ENCODE measurements at regions not wholly inside any gene's neighbourhood (a gene's known extent, or its start where the extent isn't known, plus 50 kb on each side); places are given as distances from the start of the nearest gene placed in this dataset.
A peak's percentile ranks its signal among the peaks of the same experiment; 100 is the strongest.

DNA sequence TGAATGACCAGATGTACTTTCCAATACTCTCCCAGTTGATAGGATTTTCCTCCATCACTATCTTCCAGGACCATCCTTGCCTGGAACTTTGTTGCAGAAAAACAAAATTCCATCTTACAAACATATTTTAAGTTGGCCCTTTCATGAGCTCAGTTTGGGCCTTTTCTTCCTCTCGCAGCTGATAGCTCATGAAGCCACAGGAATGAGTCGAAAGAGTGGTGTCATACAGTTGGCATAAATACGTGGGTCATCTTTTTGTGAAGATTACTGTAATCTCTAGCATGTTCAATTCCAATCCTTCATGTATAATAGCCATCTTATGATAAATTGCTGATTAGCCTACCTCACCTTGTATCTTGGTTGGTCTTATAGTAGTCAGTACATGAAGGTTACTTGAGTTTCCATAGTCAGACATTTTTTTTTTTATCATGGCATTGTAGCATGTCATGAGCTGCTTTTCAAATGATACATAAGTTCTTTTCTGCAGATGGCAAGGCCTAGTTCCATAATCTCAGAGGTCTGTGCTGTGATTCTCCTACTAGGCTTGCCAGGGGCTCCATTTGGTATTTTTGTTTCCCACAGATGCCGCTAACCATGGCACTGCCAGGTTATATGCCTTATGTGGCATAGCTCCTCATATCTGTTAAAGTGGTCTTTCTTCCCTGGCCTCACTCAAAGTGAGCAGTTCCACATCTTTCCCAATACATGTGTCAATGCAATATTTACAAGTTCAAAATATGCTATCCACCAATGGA lies 380.6 kb upstream of the DCN start:
- no peak for DNase-seq

GRCh38 chr12:91562476-91562875 lies 379.9 kb upstream of the DCN start:
- DNase-seq: no peak

- DNase-seq: no peak
Measured at GRCh38 chr12:91561958-91562325, 379.3 kb upstream of the DCN start.

DNA sequence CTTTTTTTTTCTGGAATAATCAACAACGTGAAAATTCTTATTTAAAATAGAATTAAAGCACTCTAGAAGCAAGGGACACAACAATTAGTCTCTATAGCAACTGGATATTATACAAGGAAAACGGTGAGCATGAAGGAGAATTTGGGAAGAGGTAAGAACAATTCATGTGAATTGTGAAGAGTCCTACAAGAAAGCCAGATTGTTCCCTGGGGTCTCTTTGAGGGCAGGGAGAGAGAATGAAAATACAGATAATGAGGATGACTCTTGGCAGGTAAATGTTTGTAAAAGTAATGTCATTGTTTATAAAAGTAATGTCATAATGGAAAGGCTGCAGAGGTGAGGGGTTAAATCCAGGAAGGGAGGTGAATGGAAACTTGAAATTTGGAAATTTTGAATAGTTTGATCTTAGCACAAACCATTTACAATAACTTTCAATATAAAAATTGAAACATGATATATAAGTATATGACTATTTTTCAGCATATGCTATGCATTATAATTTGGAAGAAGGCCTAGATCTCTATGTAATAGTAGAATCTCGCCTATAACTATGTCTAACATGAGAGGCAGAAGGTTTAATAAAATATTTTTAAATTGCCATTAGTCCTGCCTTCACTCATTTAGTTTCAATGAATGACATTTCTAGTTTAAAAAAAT lies 378.8 kb upstream of the DCN start:
- DNase-seq: no peak

DNA sequence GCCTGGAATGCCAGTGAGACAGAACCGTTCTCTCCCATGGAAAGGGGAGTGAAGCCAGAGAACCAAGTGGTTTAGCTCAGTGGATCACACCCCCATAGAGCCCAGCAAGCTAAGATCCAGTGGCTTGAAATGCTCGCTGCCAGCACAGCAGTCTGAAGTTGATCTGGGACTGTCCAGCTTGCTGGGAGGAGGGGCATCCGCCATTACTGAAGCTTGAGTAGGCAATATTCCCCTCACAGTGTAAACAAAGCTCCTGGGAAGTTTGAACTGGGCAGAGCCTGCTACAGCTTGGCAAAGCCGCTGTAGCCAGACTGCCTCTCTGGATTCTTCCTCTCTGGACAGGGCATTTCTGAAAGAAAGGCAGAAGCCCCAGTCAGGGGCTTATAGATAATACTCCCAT lies 374.3 kb upstream of the DCN start:
- DNase-seq: no peak

DNA sequence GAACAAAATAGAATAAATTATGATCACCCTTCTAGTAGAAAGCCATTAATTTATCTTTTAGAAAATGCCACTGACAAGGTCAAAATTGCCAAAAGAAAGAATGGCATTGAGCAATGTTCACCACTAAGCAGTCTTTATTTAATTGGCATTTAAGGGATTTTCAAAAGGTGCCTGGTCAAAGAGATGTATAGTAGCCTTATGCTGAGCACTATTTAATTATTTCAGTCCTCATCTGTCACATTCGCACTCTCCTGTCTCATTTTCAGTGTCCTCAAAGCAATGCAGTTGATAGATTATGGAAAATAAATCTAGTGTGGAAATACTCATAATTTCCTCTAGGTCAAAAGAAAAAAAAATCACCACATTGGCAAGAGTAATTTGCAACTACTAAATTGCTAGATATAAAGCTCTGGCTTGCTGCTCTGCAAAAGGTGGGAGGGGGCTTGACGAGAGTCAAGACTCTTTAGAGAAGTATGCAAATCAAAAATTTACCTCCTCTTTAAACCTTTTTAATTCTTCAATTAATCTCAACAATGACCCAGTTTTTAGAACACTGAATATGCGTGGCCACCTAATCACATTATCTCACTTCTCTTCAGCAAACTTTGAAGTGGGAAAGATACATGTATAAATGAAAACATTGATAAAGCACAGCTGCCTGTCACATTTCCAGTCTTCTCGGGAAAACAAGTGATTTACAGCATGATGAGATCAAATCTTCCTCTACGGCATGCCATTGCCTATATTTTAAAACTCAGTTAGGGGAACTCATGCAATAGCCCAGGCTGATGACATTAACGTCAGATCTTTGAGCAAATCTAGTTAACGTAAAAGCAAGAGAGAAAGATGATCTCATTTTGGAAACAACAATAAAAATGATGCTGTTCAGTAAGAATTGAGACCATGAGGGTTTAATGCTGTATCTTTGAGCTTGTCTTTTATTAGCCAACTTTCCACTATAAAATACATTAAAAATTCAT lies 373.1 kb upstream of the DCN start:
- no peak for DNase-seq

GRCh38 chr12:91551927-91552326 lies 369.3 kb upstream of the DCN start:
- no peak for DNase-seq

DNA sequence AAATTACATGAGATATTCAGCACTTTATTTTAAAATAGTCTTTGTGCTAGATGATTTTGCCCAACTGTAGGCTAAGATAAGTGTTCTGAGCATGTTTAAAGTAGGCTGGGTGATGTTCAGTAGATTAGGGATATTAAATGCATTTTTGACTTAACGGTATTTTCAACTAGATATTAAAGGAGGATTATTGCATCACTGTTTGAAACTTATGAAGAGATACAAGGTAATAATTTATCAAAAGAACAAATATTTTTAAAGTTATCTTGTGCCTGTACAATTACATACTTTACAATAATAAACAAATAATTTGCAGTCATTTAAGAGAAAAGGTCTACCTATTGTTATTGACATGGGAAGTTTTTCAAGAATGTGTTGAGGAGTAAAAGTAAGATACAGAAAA lies 368.6 kb upstream of the DCN start:
- no peak for DNase-seq

DNA sequence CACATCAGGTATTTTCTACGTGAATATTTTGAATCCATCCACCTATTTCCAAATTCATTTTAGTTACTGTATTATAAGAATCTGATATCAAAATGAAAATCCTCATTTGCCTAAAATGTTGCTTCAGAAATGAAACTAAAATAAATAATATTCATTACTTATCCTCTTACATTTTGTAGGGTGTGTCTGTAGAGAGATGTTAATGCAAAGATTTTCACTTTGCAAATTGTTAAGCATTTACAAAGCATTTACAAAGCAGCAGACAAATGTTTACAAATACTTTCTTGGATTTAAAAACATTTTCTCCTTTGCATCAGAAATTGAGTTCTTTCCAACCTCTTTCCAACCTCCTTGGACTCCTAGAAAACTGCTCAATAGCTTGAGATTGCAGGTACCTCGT lies 360.0 kb upstream of the DCN start:
- DNase-seq: no peak

- no peak for DNase-seq
Measured at GRCh38 chr12:91542067-91542466, 359.4 kb upstream of the DCN start.

- no peak for DNase-seq
Measured at GRCh38 chr12:91538418-91538817, 355.8 kb upstream of the DCN start.

- no peak for DNase-seq
Measured at GRCh38 chr12:91533366-91533765, 350.7 kb upstream of the DCN start.

GRCh38 chr12:91529829-91530228 lies 347.2 kb upstream of the DCN start:
- no peak for DNase-seq

DNA sequence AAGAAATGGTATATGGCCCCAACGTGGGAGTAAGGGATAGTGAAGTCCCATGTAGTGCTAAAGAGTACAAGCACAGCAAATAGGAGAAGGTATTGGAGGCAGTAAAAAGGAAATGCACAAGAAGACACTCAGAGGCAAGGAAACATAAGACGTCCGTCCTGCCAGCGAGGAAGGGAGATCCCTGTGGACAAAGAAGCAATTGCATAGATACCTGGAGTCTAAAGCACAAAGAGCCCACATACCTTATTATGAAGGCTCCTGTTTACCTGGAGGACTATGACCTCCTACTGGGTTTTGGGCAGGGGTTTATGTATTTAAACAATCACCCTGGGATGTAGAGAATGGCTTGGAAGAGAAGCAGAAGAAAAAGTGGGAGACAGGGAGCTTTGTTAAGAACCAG lies 341.2 kb upstream of the DCN start:
- peak; percentile 56 for DNase-seq

- no peak for DNase-seq
Measured at GRCh38 chr12:91516695-91517047, 334.1 kb upstream of the DCN start.

DNA sequence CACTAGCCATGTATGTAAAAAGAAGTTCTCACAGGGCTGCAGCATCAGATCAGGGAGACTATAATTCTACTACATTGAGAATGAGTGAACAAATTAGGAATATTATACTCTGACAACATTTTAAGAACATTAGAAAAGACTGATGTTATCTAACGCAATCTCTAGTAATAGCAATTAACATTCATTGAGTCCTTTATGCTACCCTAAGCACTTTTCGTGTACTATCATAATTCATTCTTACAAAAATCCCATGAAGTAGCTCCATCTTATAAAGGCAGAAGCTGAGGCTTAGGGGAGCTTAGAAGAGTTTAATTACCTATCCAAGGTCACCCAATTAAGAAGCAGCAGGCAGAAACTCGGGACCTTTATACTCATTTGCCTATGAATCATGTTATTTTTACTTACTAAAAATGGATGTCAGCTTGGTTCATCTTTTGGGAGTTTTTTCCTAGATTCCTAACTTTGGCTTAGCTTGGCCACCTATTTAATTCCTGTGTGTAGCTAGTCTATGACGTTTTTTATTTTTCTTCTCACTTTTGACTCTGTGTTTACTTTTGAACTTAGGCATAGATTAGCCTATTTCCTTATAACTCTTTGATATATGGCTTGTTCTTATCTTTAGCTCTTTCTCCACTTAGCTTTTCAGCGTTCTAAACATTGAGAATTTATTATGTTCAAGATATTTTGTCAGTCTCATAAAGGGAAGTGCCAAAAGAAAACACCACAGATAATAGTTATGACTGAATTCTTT lies 333.5 kb upstream of the DCN start:
- no peak for DNase-seq

DNA sequence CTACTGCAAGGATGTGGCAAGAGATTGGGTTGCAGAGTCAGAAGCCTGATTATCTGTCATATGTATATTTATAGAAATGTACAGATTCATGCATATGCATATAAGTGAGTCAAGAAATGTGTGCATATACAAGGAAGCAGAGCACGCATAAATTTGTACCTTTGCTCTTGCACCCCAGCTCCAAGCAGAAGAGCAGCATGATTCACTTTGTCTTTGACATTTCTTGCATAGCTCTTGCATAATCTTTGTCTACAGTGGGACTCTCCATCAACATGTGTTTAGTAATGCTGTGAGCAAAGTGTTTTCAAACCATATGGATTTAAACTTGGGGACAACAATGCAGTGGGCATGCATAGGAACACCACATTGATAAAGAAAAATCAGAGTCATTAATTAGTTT lies 330.7 kb upstream of the DCN start:
- no peak for DNase-seq

DNA sequence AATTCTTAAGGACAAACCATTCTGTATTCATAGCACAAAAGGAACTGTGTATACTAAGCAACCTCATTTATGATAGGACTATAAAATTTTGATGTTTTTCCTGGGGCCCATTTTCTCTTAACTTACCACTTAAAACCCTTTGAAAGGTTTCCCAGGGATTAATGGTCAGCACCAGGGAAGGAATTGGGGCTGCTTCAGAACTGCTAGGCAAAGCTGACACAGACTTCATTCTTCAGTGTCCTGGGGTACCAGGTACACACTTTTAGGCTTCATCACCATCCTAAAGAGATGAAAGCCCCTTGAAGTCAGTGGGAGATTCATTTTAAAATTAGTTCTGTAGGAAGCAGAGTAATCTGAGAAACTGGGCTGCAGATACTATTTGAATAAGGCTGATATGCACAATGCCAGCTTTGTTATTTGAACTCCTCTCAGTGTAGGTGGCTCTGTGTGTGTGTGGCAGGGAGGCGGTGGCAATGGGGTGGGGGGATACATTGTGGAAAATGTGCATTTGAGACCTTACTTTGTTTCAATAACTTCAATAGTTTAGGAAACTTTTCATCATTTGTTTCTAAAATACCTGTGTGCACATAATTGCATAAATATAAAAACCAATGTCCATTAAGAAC lies 329.3 kb upstream of the DCN start:
- no peak for DNase-seq

GRCh38 chr12:91507754-91508153 lies 325.1 kb upstream of the DCN start:
- DNase-seq: no peak

- no peak for DNase-seq
Measured at GRCh38 chr12:91506452-91506851, 323.8 kb upstream of the DCN start.

- no peak for DNase-seq
Measured at GRCh38 chr12:91505006-91505405, 322.4 kb upstream of the DCN start.

- DNase-seq: no peak
Measured at GRCh38 chr12:91502208-91502607, 319.6 kb upstream of the DCN start.

- DNase-seq: no peak
Measured at GRCh38 chr12:91496337-91496736, 313.7 kb upstream of the DCN start.
